Forelimb muscle (tissue), 1 donor: ENCODE measurements at regions not wholly inside any gene's neighbourhood (a gene's known extent, or its start where the extent isn't known, plus 50 kb on each side); places are given as distances from the start of the nearest gene placed in this dataset.

Experiments
- DNase-seq: peaks from one replicate; pipeline ENCODE4 v3.0.0-alpha.2; 2013; ENCODE audit warnings: low read depth

DNA sequence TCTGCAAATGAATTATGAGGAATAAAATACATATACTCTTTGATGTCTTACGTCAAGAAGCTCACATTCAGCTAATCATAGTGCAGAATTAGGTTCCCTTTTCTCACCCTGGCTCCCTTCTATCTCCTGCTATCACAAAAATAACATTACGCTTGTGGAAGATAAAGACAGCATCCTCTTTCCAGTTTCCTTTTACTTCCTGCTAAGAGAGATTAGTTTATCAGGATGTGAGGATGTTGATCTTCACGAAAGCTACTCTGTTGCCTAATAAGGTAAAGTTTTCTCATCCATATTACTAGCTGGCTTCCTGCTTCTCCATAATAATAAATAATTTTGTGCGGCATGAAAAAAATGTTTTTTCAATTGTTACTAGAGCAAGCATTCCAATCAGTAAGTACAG, 217.7 kb upstream of the DCN start:
- no peak for DNase-seq

DNA sequence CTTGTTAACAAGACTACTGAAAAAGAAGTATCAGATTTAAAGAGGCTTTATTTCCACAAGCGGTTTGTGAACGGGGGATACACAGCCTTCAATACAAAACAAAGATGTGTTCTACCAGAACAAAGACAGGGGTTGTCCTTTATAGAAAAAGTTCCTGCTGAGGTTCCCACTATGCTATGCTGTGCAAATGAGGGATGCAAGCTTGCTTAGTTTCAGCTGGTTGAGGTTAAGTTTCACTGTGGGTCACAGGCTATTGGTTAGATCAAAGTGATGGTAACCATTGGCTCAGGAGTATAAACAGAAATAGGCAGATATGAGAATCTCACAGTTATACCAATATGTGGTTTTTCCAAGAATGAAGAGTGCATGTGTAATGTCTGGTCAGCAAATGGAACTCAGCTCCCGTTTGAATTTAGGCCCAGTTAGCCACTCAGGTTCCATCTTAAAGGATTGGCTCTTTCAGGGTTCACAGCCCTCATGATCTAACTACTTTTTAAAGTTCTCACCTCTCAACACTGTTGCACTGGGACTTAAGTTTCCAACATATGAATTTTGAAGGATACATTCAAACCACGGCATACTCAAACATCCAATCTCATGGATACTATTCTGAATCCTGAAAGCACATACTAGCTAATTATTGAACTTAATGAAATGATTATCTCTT, 215.4 kb upstream of the DCN start:
- no peak for DNase-seq

DNA sequence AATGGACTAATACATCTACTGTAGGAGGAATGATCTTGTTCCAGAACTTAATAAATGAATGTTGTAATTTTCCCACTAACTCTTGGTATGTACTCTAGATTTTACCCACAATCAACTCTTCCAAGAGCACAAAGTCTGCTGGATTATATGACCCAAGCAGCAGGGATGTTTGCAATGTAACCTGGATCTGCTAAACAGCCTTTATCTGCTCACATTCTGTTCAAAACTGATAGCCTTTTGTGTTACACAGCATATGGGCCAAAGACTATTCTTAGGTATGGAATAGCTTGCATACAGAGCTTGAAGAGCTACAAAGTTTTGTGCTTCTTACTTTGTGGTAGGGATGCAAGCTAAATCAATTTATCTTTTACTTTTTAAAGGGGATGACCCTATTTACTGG, 213.7 kb upstream of the DCN start:
- no peak for DNase-seq

DNA sequence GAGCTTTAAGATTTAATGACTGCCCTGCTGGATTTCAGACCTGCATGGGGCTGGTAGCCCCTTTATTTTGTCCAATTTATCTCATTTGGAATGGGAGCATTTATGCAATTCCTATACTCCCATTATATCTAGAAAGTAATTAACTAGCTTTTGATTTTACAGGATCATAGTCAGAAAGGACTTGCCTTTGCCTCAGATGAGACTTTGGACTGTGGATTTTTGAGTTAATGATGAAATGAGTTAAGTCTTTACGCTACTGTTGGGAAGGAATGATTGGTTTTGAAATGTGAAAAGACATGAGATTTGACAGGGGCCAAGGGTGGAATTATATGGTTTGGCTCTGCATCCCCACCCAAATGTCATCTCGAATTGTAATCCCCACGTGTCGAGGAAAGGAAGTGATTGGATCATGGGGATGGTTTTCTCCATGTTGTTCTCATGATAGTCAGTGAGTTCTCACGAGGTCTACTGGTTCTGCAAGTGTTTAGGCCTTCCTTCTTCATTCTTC, 213.1 kb upstream of the DCN start:
- DNase-seq, result no peak

DNA sequence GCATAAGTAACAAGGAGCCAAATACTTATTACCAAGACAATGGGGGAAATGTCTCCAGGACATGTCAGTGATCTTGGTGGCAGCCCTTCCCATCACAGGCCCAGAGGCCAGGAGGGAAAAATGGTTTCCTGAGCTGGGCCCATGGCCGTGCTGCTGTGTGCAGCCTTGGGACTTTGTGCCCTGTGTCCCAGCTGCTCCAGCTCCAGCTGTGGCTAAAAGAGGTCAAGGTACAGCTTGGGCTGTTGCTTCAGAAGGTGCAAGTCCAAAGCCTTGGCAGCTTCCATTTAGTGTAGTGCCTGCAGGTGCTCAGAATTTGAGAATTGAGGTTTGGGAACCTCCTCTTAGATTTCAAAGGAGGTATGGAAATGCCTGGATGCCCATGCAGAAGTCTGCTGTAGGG, 212.3 kb upstream of the DCN start:
- no peak for DNase-seq

DNA sequence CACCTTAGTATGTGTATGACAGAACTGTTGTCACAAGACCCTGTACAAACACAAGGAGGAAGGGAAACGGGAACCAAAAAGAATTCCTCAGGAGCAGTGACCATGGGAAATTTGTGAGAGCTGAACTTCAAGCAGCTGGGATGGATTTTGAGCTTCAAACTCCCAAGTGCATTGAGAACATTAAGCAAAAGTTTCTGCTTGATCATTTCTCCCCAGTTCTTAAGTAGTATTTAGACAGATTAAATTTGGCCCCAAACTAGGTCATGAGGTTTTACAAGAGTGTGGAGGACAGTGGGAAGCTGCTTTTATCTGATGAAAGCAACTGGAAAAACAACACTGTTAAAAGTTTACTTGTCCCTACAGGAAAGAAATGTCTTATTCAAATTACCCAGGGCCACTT, 206.0 kb upstream of the DCN start:
- no peak for DNase-seq

DNA sequence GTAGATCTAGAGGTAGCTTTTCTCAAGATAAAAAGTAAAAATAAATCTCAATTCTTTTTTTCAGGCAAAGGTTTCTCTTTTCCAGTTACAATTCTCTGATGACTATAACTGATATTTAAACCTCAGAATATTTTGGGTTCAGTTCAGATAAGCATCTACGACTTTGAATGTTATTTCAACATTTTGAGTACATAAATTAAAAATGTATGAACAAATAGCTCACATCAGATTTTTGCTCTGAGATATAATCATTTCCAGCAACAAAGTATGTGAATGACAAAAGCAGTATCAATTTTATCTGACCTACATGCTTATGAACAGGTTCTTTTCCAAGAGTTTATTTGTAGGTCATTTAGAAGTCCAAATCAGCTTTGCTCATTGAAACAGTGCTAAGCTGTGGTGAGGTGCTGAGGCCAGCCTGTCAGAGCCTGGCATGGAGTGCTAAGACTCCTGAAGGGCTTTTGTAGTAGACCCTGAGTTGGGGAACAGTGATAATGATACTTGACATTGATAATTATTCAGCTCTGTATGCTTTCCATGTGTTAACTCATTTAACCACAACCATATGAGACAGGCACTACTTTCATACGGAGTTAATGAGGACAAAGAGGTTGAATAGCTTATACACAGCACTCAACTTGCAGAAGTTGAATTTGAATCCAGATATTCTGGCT, 205.0 kb upstream of the DCN start:
- no peak for DNase-seq

DNA sequence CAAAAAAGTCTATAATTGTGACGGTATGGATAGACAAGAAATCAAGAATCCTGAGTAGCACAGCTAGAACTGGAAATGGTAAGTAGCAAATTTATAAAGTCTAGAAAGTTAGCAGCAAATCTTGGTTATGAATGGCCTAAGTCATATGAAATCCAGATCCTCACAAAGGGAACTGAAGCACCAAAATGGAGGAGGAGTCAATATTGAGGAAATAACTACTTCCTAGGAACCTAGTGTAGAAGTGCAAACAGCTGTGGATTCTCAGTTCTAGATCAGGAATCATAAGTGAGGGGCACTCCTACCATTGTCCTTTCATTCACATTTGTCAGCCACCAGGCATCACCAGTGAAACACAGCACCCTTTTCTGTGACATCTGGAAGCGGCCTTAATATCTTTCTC, 202.2 kb upstream of the DCN start:
- no peak for DNase-seq

DNA sequence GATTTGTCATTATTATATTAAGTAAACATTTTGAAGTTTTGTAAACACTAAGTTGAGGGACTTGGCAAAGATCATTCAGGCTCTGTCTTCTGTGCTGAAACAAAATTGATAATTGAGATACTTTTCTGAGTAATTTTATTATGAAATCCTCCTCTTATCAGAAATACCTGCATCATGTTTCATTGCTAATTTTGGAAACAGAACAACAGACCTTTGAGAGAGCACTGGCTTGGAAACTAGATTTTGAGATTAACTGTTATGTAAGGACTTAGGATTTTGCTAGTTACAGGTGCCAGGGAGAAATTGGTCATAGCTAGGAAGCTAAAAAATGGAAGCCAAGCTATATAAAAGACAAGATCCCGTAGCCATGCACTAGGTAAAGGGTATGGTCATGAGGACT, 201.7 kb upstream of the DCN start:
- no peak for DNase-seq

DNA sequence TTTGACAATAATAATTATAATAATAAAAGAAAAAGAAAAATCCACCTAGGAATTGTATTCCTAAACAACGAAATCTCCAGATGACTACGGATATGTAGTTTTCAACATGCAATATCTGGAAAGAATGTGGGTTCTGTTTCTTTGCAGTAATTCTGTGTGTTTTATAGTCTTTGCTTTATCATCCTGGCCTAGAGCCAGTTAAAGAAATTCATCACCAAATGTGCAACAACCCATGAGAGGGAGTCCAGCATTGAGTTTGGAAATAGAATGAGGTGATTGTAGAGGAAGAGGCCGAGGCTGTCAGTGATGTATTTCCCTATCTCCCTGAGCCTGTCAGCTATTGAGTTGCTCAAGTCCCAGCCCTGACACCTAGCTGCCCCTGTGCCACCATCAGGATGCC, 200.5 kb upstream of the DCN start:
- no peak for DNase-seq

DNA sequence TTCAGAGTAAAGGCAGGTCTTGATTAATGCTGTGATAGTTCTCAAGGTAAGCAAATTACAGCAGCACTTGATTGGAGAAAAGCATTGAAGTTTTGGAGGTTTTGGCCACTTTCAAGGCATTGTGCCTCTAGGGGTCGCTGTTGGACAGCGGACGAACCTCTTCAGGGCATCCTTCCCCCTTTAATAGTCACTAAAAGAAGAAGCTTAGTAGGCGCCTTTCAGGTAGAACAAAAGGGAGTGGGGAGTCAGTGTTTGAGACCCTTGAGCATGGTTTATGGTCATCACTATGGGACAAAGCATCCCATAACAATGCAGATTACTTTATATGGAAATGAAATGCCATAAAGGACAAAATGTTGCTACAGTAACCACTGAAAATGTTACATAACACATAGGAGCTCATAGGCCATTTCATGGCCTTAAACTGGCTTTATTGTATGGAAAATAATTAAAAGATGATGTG, 199.5 kb upstream of the DCN start:
- DNase-seq, result peak; percentile 71

DNA sequence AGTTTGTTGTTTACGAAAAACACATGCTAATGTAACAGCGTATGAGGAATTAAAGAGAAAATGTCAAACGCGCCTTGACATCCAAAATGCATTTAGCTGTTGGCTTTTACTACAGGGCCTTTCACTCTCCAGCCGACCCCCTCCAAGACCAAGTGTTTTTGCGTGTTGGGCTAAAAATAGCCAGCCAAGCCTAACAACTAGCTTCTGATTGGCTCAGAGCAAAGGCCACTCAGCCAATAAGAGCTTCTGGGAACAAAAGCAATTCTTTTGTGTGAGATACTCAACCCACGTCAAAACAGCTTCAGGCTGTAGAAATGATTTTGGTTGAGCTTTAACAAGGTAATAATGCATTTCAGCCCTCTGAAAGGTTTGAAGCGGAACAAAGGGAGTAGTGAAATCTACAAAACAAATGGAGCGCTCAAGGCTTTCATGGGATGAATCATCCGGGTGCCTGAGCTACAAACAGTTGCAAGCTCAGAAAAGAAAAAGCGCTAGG, 198.7 kb upstream of the DCN start:
- DNase-seq, result peak; percentile 92

DNA sequence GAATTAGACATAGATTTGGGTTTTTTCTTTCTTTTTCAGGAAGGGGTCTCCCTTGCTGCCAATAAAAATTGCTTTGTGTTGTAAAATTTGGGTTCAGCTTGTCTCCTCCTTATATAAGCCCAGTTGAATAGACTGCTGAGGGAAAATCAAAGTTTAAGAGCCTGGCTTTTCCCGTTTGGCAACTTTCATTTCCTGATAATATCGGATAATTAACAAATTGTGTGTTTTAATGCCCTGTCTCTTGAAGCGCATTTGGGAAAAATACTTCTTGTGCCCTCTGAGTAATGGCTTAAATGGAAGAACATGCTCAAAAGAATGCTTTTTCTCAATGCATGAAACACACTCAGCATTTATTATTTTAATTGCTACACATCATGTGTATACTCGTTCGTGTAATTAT, 198.0 kb upstream of the DCN start:
- no peak for DNase-seq

DNA sequence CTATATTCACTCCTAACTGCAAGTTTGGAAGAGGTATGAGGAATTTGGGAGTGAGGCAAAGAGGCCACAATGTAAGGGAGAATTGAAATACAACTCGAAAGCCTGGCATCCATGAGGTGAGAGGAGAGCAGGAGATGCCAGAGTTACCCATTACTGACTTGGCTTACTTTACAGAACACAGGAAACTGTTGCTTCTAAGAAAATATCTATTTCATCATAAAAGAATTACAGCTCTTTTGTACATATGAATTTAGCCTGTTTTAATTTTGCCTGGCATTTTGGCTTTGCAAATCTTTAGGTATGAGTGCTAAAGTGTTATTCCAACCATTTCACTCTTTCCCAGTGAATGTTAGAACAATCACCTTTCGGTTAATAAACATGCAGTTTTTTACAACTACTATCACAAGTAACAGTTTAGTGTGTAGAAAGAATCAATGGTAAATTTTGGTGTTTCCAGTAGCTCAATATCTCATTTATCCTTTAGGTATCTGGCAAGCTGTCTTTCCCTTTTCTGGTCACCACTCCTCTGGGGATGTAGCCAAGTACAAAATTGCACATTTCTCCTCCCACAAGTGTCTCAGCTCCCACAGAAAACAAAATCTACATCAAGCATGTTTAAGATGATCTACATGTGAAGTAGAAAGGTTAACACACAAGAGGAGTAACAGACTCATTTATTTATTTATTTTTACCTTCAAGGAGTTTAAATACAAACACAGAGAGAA, 196.6 kb upstream of the DCN start:
- no peak for DNase-seq

DNA sequence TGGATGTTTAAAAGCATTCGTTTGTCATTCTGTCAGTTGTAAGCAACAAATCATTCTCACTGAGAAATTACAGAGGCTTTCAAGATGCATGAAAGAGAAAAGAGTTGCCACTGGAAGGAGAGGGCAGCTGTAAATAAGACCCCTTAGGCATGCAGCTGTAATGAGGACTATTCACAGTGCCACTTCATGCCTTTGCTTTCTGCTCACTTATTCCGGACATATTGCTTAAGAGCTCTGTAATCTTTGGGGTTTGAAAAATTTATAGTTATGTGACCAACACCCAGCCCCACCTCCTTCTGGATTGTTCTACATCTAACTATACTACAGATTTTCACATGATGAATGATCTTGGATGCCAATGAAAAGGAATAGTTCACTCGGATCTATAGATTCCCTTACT, 194.8 kb upstream of the DCN start:
- no peak for DNase-seq

DNA sequence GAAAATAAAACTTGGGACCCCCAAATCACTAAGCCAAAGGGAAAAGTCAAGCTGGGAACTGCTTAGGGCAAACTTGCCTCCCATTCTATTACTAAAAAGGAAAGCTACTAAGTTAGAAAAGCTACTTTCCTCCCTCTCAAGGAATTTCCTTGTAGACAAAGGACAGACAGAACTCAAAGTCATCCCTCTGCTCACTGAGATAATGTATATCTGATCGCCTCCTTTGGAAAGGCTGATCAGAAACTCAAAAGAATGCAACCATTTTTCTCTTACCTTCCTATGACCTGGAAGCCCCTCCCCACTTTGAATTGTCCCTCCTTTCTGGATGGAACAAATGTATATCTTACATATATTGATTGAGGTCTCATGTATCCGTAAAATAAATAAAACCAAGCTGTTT, 190.5 kb upstream of the DCN start:
- DNase-seq, result no peak

DNA sequence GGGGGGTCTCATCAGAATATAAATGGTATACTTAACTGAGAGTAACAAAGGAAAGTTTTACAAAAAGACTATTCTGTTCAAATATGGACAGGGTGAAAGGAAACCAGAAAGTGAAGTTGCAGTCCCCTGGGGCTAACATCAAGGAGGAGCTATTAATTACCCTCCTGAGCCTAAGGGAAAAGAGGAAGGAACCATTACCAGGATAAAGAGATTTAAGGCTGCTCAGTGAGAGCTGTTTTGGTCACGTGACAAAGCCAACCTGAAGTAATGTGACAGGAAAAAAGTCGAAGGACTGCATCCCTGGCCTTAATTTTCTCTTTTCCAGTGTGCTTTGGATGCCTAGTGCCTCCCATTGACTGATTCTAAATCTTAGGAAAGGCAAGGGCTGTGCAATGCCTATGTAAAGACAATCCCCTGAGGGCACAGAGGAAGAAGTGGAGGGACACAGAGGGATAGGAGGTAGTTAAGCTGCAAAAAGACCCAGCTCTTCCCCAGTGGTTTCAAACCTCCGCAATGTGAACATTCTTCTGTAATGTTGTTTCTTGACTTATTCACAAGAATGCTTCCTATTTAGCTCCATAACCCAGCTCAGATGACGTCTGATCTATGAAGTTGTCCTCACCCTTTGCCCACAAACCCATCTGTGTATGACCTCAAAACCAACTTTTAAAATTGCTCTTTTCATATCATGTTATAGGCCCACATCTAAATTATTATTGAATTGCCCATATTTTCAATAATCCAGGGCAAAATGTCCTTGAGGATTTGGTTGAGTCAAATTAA, 187.7 kb upstream of the DCN start:
- DNase-seq, result no peak

DNA sequence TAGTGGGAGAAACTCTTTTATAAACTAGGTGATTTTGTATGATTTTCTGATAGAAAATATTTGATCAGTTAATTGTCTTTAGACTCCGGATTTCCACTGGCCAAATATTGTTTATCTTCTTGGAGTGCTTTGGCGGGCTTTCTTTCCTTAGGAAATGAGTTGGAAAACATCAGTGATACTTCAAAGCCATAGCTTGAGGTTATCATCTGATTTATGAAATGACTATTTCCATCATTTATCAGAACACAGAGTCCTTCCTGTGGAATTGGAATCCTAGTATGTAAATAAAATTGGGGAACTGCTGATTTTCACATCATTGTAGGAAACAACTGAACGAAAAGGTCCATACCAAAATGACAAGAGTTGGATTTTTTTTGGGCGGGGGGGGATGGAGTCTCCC, 186.0 kb upstream of the DCN start:
- DNase-seq, result no peak

DNA sequence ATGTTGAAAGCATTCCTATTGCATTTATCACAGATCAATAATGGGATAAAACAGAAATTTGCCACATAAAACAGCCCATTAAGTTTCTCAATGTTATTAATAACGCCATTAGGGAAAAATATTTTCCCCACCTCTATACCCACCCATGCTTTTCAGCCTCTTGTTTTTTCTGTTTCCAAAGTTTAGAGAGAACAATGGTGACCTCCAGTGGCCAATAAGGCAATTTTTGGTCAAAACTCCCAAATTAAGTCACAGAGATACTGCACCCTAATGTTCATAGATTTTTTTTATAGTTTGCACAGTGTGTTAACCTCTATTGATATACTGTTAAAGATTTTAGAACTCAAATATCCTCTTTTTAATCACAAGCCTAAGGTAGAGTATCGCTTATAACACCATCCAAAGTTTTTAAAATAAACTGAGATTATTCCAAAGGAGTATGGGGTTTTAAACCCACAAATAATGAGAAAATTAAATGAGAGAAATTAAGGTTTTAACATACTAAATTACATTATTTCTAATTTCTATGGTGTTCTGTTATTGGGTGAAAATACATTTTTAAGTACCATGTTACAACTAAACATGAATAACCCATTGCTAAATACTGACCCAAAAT, 184.7 kb upstream of the DCN start:
- DNase-seq, result no peak

DNA sequence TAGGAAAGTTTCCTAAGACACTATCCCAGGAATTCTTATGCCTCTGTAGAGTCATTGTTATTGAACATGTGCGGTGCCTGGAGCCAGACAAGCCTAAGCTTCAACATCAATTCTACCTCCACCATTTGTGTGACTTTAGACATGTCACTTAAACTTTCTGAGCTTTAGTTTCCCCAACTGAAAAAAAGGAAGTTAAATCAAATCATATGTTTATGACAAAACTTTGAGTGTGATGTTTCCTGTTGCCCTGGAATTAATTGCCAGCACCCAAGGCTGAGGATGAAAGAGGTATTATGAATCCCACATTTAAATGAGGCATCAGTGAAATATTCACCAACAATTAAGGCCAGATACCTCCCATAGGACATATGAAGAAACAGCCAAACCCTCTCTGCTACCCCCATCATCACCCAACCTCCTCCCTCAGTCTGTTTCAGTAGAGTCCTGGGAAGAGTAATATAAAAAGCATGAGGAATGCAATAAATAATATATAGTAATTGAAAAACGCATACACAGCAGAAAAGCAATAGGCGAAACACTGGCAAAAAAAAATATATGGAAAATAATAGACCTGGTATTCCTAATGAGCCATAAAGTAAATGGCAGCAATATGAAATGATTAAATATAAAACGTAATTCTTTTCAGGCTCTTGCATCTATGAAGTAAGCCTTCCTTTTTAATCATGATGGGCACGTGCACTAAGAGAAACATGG, 182.0 kb upstream of the DCN start:
- DNase-seq, result no peak

DNA sequence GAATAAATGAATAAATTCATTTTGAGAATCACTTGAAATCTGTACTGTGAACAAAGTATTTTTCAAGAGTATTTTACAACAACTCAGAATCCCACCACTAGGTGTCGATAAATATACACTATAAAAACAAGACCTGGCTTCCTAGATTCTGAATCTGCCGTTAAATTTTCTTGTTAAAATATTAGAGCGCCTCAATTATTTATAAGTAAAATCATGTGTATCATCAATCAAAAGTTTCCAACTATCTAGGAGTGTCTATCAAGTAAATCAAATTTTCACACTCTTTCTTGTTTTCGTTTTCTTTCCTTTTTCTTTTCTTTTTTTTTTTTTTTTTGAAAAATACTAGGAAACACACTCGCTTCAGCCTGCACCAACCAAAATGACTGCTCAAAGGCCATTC, 179.2 kb upstream of the DCN start:
- DNase-seq, result no peak
